Occipital lobe (tissue), 1 donor: ENCODE measurements at regions not wholly inside any gene's neighbourhood (a gene's known extent, or its start where the extent isn't known, plus 50 kb on each side); places are given as distances from the start of the nearest gene placed in this dataset.
"Not testable (repeated sequence)": the region's sequence is repeated elsewhere in the genome, so short reads cannot be mapped to it uniquely, and the experiment has no call there.

ENCODE experiments used
- DNase-seq: peaks from one replicate; lab custom pipeline; 2025; lab: John Stamatoyannopoulos, UW

- no peak for DNase-seq
Measured at GRCh38 chrX:63470506-63470905, 119.4 kb upstream of the SPIN4 start.

- no peak for DNase-seq
Measured at GRCh38 chrX:63466690-63467089, 115.6 kb upstream of the SPIN4 start.

- DNase-seq = no peak
Measured at GRCh38 chrX:63458981-63459380, 107.8 kb upstream of the SPIN4 start.

GRCh38 chrX:63453571-63453970, 102.4 kb upstream of the SPIN4 start:
- DNase-seq = no peak

- DNase-seq = no peak
Measured at GRCh38 chrX:63441717-63442116, 90.6 kb upstream of the SPIN4 start.

- DNase-seq = no peak
Measured at GRCh38 chrX:63439580-63439979, 88.4 kb upstream of the SPIN4 start.

GRCh38 chrX:63436865-63437264, 85.7 kb upstream of the SPIN4 start:
- no peak for DNase-seq

GRCh38 chrX:63434665-63435064, 83.5 kb upstream of the SPIN4 start:
- no peak for DNase-seq

GRCh38 chrX:63434206-63434605, 83.1 kb upstream of the SPIN4 start:
- no peak for DNase-seq

- DNase-seq = no peak
Measured at GRCh38 chrX:63430026-63430425, 78.9 kb upstream of the SPIN4 start.

GRCh38 chrX:63428348-63428747, 77.2 kb upstream of the SPIN4 start:
- DNase-seq = no peak

GRCh38 chrX:63426519-63426918, 75.4 kb upstream of the SPIN4 start:
- DNase-seq = no peak

GRCh38 chrX:63424063-63424462, 72.9 kb upstream of the SPIN4 start:
- no peak for DNase-seq

GRCh38 chrX:63421411-63421810, 70.3 kb upstream of the SPIN4 start:
- no peak for DNase-seq

- DNase-seq = no peak
Measured at GRCh38 chrX:63418211-63418610, 67.1 kb upstream of the SPIN4 start.

GRCh38 chrX:63417649-63418048, 66.5 kb upstream of the SPIN4 start:
- no peak for DNase-seq

- not testable (repeated sequence) for DNase-seq
Measured at GRCh38 chrX:63409934-63410333, 58.8 kb upstream of the SPIN4 start.

GRCh38 chrX:63408050-63408449, 56.9 kb upstream of the SPIN4 start:
- no peak for DNase-seq

- DNase-seq = no peak
Measured at GRCh38 chrX:63404332-63404731, 53.2 kb upstream of the SPIN4 start.

GRCh38 chrX:63402106-63402505, 51.0 kb upstream of the SPIN4 start:
- DNase-seq = no peak
